ENCODE measurements at regions not wholly inside any gene's neighbourhood (a gene's known extent, or its start where the extent isn't known, plus 50 kb on each side); places are given as distances from the start of the nearest gene placed in this dataset.

- Mint-ChIP-seq H3K27me3 (no peaks in the 10 kb centered on the region), H3K36me3 (no peaks in the 10 kb centered on the region), H3K27ac (no peak overlapping the region), H3K4me3 (no peak overlapping the region), H3K4me1 (no peaks in the 10 kb centered on the region), H3K9me3 (peaks cover 13 to 33% (median 18%) of the 10 kb centered on the region in 5 donors)
- H3K4me1 ChIP-seq (ENCODE audit: insufficient read depth, low read length) = no peaks in the 10 kb centered on the region
- ChIA-PET CTCF (no interaction called here), POLR2A (no interaction called here)
- no peaks in the 10 kb centered on the region for H3K9me3 ChIP-seq (ENCODE audit: low read length)
- DNase-seq = no peak
- no peak overlapping the region for H3K4me3 ChIP-seq (ENCODE audit: low read length)
- no peak overlapping the region for H3K27ac ChIP-seq (ENCODE audit: low read depth, low read length)
- no peaks in the 10 kb centered on the region for H3K27me3 ChIP-seq (ENCODE audit: insufficient read depth, low read length, poor library complexity, severe bottlenecking)
- no peaks in the 10 kb centered on the region for H3K36me3 ChIP-seq (ENCODE audit: insufficient read depth, low read length)
Measured at GRCh38 chr18:73249030-73249429, 381.2 kb upstream of the NETO1 start.

GRCh38 chr18:73246763-73247162 lies 379.0 kb upstream of the NETO1 start:
- Mint-ChIP-seq H3K9me3 (peaks cover 11 to 22% (median 17%) of the 10 kb centered on the region in 5 donors), H3K4me1 (no peaks in the 10 kb centered on the region), H3K36me3 (no peaks in the 10 kb centered on the region), H3K27me3 (no peaks in the 10 kb centered on the region), H3K27ac (no peak overlapping the region), H3K4me3 (no peak overlapping the region)
- Histone ChIP-seq H3K36me3 (ENCODE audit: insufficient read depth, low read length) (no peaks in the 10 kb centered on the region), H3K27me3 (ENCODE audit: insufficient read depth, low read length, poor library complexity, severe bottlenecking) (no peaks in the 10 kb centered on the region), H3K27ac (ENCODE audit: low read depth, low read length) (no peak overlapping the region), H3K4me1 (ENCODE audit: insufficient read depth, low read length) (no peaks in the 10 kb centered on the region), H3K4me3 (ENCODE audit: low read length) (no peak overlapping the region), H3K9me3 (ENCODE audit: low read length) (no peaks in the 10 kb centered on the region)
- ChIA-PET CTCF (no interaction called here), POLR2A (no interaction called here)
- no peak for DNase-seq

GRCh38 chr18:73245345-73245744 lies 377.6 kb upstream of the NETO1 start:
- H3K27ac ChIP-seq (ENCODE audit: low read depth, low read length) = no peak overlapping the region
- no peaks in the 10 kb centered on the region for H3K27me3 ChIP-seq (ENCODE audit: insufficient read depth, low read length, poor library complexity, severe bottlenecking)
- no peak overlapping the region for H3K4me3 ChIP-seq (ENCODE audit: low read length)
- H3K4me1 ChIP-seq (ENCODE audit: insufficient read depth, low read length) = no peaks in the 10 kb centered on the region
- DNase-seq = no peak
- H3K9me3 ChIP-seq (ENCODE audit: low read length) = no peaks in the 10 kb centered on the region
- Mint-ChIP-seq H3K27me3 (no peaks in the 10 kb centered on the region), H3K4me1 (no peaks in the 10 kb centered on the region), H3K36me3 (no peaks in the 10 kb centered on the region), H3K27ac (no peak overlapping the region), H3K9me3 (peaks cover 13 to 24% (median 22%) of the 10 kb centered on the region in 5 donors), H3K4me3 (no peak overlapping the region)
- POLR2A ChIA-PET = no interaction called here
- no peaks in the 10 kb centered on the region for H3K36me3 ChIP-seq (ENCODE audit: insufficient read depth, low read length)
- CTCF ChIA-PET = no interaction called here

- H3K4me1 Mint-ChIP-seq = no peaks in the 10 kb centered on the region
- CTCF ChIA-PET = no interaction called here
Measured at GRCh38 chr18:73244401-73244800, 376.6 kb upstream of the NETO1 start.

GRCh38 chr18:73240899-73241298 lies 373.1 kb upstream of the NETO1 start:
- CTCF ChIA-PET = no interaction called here
- H3K9me3 Mint-ChIP-seq = peaks cover 11 to 31% (median 22%) of the 10 kb centered on the region in 5 donors

More at GRCh38 chr18:73244401-73244800, 376.6 kb upstream of the NETO1 start:
- H3K4me1 ChIP-seq (ENCODE audit: insufficient read depth, low read length) = no peaks in the 10 kb centered on the region
- H3K36me3 ChIP-seq (ENCODE audit: insufficient read depth, low read length) = no peaks in the 10 kb centered on the region
- H3K27ac ChIP-seq (ENCODE audit: low read depth, low read length) = no peak overlapping the region
- no peak for DNase-seq
- H3K27me3 Mint-ChIP-seq = no peaks in the 10 kb centered on the region
- H3K9me3 Mint-ChIP-seq = peaks cover 13 to 26% (median 21%) of the 10 kb centered on the region in 5 donors
- H3K36me3 Mint-ChIP-seq = no peaks in the 10 kb centered on the region
- POLR2A ChIA-PET = no interaction called here
- no peak overlapping the region for H3K27ac Mint-ChIP-seq
- no peak overlapping the region for H3K4me3 ChIP-seq (ENCODE audit: low read length)
- no peak overlapping the region for H3K4me3 Mint-ChIP-seq
- no peaks in the 10 kb centered on the region for H3K27me3 ChIP-seq (ENCODE audit: insufficient read depth, low read length, poor library complexity, severe bottlenecking)
- H3K9me3 ChIP-seq (ENCODE audit: low read length) = no peaks in the 10 kb centered on the region

GRCh38 chr18:73235921-73236320 lies 368.1 kb upstream of the NETO1 start:
- no peaks in the 10 kb centered on the region for H3K4me1 Mint-ChIP-seq
- no peak overlapping the region for H3K4me3 ChIP-seq (ENCODE audit: low read length)
- H3K27me3 Mint-ChIP-seq = no peaks in the 10 kb centered on the region
- no peak for DNase-seq
- no peaks in the 10 kb centered on the region for H3K4me1 ChIP-seq (ENCODE audit: insufficient read depth, low read length)
- ChIA-PET POLR2A (no interaction called here), CTCF (no interaction called here)
- H3K27me3 ChIP-seq (ENCODE audit: insufficient read depth, low read length, poor library complexity, severe bottlenecking) = no peaks in the 10 kb centered on the region
- H3K36me3 ChIP-seq (ENCODE audit: insufficient read depth, low read length) = no peaks in the 10 kb centered on the region
- peaks cover 6 to 19% (median 12%) of the 10 kb centered on the region in 5 donors for H3K9me3 Mint-ChIP-seq
- H3K9me3 ChIP-seq (ENCODE audit: low read length) = no peaks in the 10 kb centered on the region
- no peak overlapping the region for H3K27ac ChIP-seq (ENCODE audit: low read depth, low read length)
- no peak overlapping the region for H3K4me3 Mint-ChIP-seq
- no peak overlapping the region for H3K27ac Mint-ChIP-seq
- no peaks in the 10 kb centered on the region for H3K36me3 Mint-ChIP-seq

More at GRCh38 chr18:73240899-73241298, 373.1 kb upstream of the NETO1 start:
- POLR2A ChIA-PET = no interaction called here
- Histone ChIP-seq H3K9me3 (ENCODE audit: low read length) (no peaks in the 10 kb centered on the region), H3K4me1 (ENCODE audit: insufficient read depth, low read length) (no peaks in the 10 kb centered on the region), H3K4me3 (ENCODE audit: low read length) (no peak overlapping the region), H3K36me3 (ENCODE audit: insufficient read depth, low read length) (no peaks in the 10 kb centered on the region), H3K27me3 (ENCODE audit: insufficient read depth, low read length, poor library complexity, severe bottlenecking) (no peaks in the 10 kb centered on the region), H3K27ac (ENCODE audit: low read depth, low read length) (no peak overlapping the region)
- H3K27me3 Mint-ChIP-seq = no peaks in the 10 kb centered on the region
- no peaks in the 10 kb centered on the region for H3K36me3 Mint-ChIP-seq
- no peak overlapping the region for H3K27ac Mint-ChIP-seq
- H3K4me1 Mint-ChIP-seq = no peaks in the 10 kb centered on the region
- DNase-seq = no peak
- H3K4me3 Mint-ChIP-seq = no peak overlapping the region

- ChIA-PET POLR2A (no interaction called here), CTCF (no interaction called here)
- Mint-ChIP-seq H3K27me3 (no peaks in the 10 kb centered on the region), H3K4me1 (no peaks in the 10 kb centered on the region), H3K27ac (no peak overlapping the region), H3K36me3 (no peaks in the 10 kb centered on the region), H3K4me3 (no peak overlapping the region), H3K9me3 (peaks cover 6 to 19% (median 12%) of the 10 kb centered on the region in 5 donors)
- DNase-seq = no peak
- H3K27me3 ChIP-seq (ENCODE audit: insufficient read depth, low read length, poor library complexity, severe bottlenecking) = no peaks in the 10 kb centered on the region
- H3K9me3 ChIP-seq (ENCODE audit: low read length) = no peaks in the 10 kb centered on the region
- H3K4me1 ChIP-seq (ENCODE audit: insufficient read depth, low read length) = no peaks in the 10 kb centered on the region
- no peak overlapping the region for H3K27ac ChIP-seq (ENCODE audit: low read depth, low read length)
- no peak overlapping the region for H3K4me3 ChIP-seq (ENCODE audit: low read length)
- no peaks in the 10 kb centered on the region for H3K36me3 ChIP-seq (ENCODE audit: insufficient read depth, low read length)
Measured at GRCh38 chr18:73235491-73235890, 367.7 kb upstream of the NETO1 start.

GRCh38 chr18:73232933-73233332 lies 365.1 kb upstream of the NETO1 start:
- Histone ChIP-seq H3K4me1 (ENCODE audit: insufficient read depth, low read length) (no peaks in the 10 kb centered on the region), H3K36me3 (ENCODE audit: insufficient read depth, low read length) (no peaks in the 10 kb centered on the region), H3K9me3 (ENCODE audit: low read length) (no peaks in the 10 kb centered on the region), H3K27ac (ENCODE audit: low read depth, low read length) (no peak overlapping the region), H3K4me3 (ENCODE audit: low read length) (no peak overlapping the region), H3K27me3 (ENCODE audit: insufficient read depth, low read length, poor library complexity, severe bottlenecking) (no peaks in the 10 kb centered on the region)
- H3K27me3 Mint-ChIP-seq = no peaks in the 10 kb centered on the region
- no peaks in the 10 kb centered on the region for H3K4me1 Mint-ChIP-seq
- H3K36me3 Mint-ChIP-seq = no peaks in the 10 kb centered on the region
- H3K27ac Mint-ChIP-seq = no peak overlapping the region
- H3K9me3 Mint-ChIP-seq = peaks cover 0 to 13% (median 8%) of the 10 kb centered on the region in 5 donors
- CTCF ChIA-PET = no interaction called here
- H3K4me3 Mint-ChIP-seq = no peak overlapping the region
- POLR2A ChIA-PET = no interaction called here
- DNase-seq = no peak

GRCh38 chr18:73220663-73221062 lies 352.9 kb upstream of the NETO1 start:
- Mint-ChIP-seq H3K36me3 (no peaks in the 10 kb centered on the region), H3K27me3 (no peaks in the 10 kb centered on the region), H3K9me3 (peaks cover 8 to 34% (median 21%) of the 10 kb centered on the region in 5 donors), H3K4me1 (no peaks in the 10 kb centered on the region), H3K4me3 (no peak overlapping the region), H3K27ac (no peak overlapping the region)
- Histone ChIP-seq H3K27ac (ENCODE audit: low read depth, low read length) (no peak overlapping the region), H3K27me3 (ENCODE audit: insufficient read depth, low read length, poor library complexity, severe bottlenecking) (no peaks in the 10 kb centered on the region), H3K9me3 (ENCODE audit: low read length) (no peaks in the 10 kb centered on the region), H3K36me3 (ENCODE audit: insufficient read depth, low read length) (no peaks in the 10 kb centered on the region), H3K4me3 (ENCODE audit: low read length) (no peak overlapping the region), H3K4me1 (ENCODE audit: insufficient read depth, low read length) (no peaks in the 10 kb centered on the region)
- CTCF ChIA-PET = no interaction called here
- DNase-seq = no peak
- POLR2A ChIA-PET = no interaction called here
